Skeletal muscle tissue (tissue), 3 donors: ENCODE measurements at regions not wholly inside any gene's neighbourhood (a gene's known extent, or its start where the extent isn't known, plus 50 kb on each side); places are given as distances from the start of the nearest gene placed in this dataset.

ENCODE experiments used
- H3K27ac ChIP-seq: one replicate; pipeline ENCODE4 v1.7.0; 2013; ENCODE audit warnings: mild to moderate bottlenecking, low read depth, low read length, inconsistent platforms
- H3K27me3 ChIP-seq, 3 donors: one replicate each; pipeline ENCODE4 v1.7.0; 2013; ENCODE audit warnings: low read length in 3 of 3; ENCODE audit not compliant: control insufficient read depth in 3 of 3, insufficient read depth in 3 of 3
- H3K36me3 ChIP-seq, 3 donors: one replicate each; pipeline ENCODE4 v1.7.0; 2013; ENCODE audit warnings: low read length in 3 of 3; ENCODE audit not compliant: control insufficient read depth in 3 of 3, insufficient read depth in 3 of 3
- H3K4me1 ChIP-seq, 3 donors: one replicate each; pipeline ENCODE4 v1.7.0; 2013; ENCODE audit warnings: low read length in 3 of 3, mild to moderate bottlenecking in 3 of 3; ENCODE audit not compliant: control insufficient read depth in 3 of 3, insufficient read depth in 3 of 3
- H3K4me3 ChIP-seq, 3 donors: one replicate each; pipeline ENCODE4 v1.7.0; 2013; ENCODE audit warnings: low read length in 3 of 3
- H3K9ac ChIP-seq, 3 donors: one replicate each; pipeline ENCODE4 v1.7.0; 2013; ENCODE audit warnings: low read length in 3 of 3, mild to moderate bottlenecking in 3 of 3, moderate library complexity in 2 of 3, low read depth in 1 of 3
- H3K9me3 ChIP-seq, 3 donors: one replicate each; pipeline ENCODE4 v1.7.0; 2013; ENCODE audit warnings: low read length in 3 of 3; ENCODE audit not compliant: control insufficient read depth in 3 of 3
- donor health status: Osteomylitis.

- H3K4me3 ChIP-seq: no peak overlapping the region
- H3K4me1 ChIP-seq: peaks cover 0 to 2% (median 0%) of the 10 kb centered on the region in 3 donors
- no peak overlapping the region for H3K27ac ChIP-seq
- no peaks in the 10 kb centered on the region for H3K9me3 ChIP-seq
- H3K9ac ChIP-seq: no peak overlapping the region
- no peaks in the 10 kb centered on the region for H3K27me3 ChIP-seq
- H3K36me3 ChIP-seq: no peaks in the 10 kb centered on the region
Observed at GRCh38 chr3:160126761-160127160, 98.5 kb upstream of the C3orf80 start.

GRCh38 chr3:160127308-160127707, 97.9 kb upstream of the C3orf80 start:
- H3K9me3 ChIP-seq: no peaks in the 10 kb centered on the region

GRCh38 chr3:160128056-160128455, 97.2 kb upstream of the C3orf80 start:
- Histone ChIP-seq H3K9me3 (no peaks in the 10 kb centered on the region), H3K9ac (no peak overlapping the region), H3K36me3 (no peaks in the 10 kb centered on the region), H3K27ac (no peak overlapping the region), H3K4me3 (no peak overlapping the region), H3K4me1 (peaks cover 0 to 2% (median 0%) of the 10 kb centered on the region in 3 donors), H3K27me3 (no peaks in the 10 kb centered on the region)

More at GRCh38 chr3:160127308-160127707, 97.9 kb upstream of the C3orf80 start:
- H3K9ac ChIP-seq: no peak overlapping the region
- H3K36me3 ChIP-seq: no peaks in the 10 kb centered on the region
- no peak overlapping the region for H3K4me3 ChIP-seq
- peaks cover 0 to 2% (median 0%) of the 10 kb centered on the region in 3 donors for H3K4me1 ChIP-seq
- no peak overlapping the region for H3K27ac ChIP-seq
- no peaks in the 10 kb centered on the region for H3K27me3 ChIP-seq

- Histone ChIP-seq H3K36me3 (no peaks in the 10 kb centered on the region), H3K9ac (no peak overlapping the region), H3K4me1 (peaks cover 0 to 2% (median 0%) of the 10 kb centered on the region in 3 donors), H3K27me3 (no peaks in the 10 kb centered on the region), H3K27ac (no peak overlapping the region), H3K4me3 (no peak overlapping the region), H3K9me3 (no peaks in the 10 kb centered on the region)
Observed at GRCh38 chr3:160129459-160130061, 95.7 kb upstream of the C3orf80 start.

- Histone ChIP-seq H3K4me3 (no peak overlapping the region), H3K9ac (no peak overlapping the region), H3K9me3 (no peaks in the 10 kb centered on the region), H3K4me1 (peaks cover 0 to 2% (median 0%) of the 10 kb centered on the region in 3 donors), H3K36me3 (no peaks in the 10 kb centered on the region), H3K27ac (no peak overlapping the region), H3K27me3 (no peaks in the 10 kb centered on the region)
Observed at GRCh38 chr3:160130071-160130470, 95.2 kb upstream of the C3orf80 start.

GRCh38 chr3:160130950-160131349, 94.3 kb upstream of the C3orf80 start:
- H3K36me3 ChIP-seq: no peaks in the 10 kb centered on the region
- H3K4me1 ChIP-seq: peaks cover 0 to under 1% (median 0%) of the 10 kb centered on the region in 3 donors

GRCh38 chr3:160132226-160132625, 93.0 kb upstream of the C3orf80 start:
- Histone ChIP-seq H3K27ac (no peak overlapping the region), H3K27me3 (no peaks in the 10 kb centered on the region), H3K9ac (no peak overlapping the region), H3K36me3 (no peaks in the 10 kb centered on the region), H3K4me1 (no peaks in the 10 kb centered on the region), H3K9me3 (no peaks in the 10 kb centered on the region), H3K4me3 (no peak overlapping the region)

More at GRCh38 chr3:160130950-160131349, 94.3 kb upstream of the C3orf80 start:
- Histone ChIP-seq H3K4me3 (no peak overlapping the region), H3K9ac (no peak overlapping the region), H3K9me3 (no peaks in the 10 kb centered on the region), H3K27me3 (no peaks in the 10 kb centered on the region), H3K27ac (no peak overlapping the region)

- Histone ChIP-seq H3K36me3 (no peaks in the 10 kb centered on the region), H3K9ac (no peak overlapping the region), H3K9me3 (no peaks in the 10 kb centered on the region), H3K27me3 (no peaks in the 10 kb centered on the region), H3K4me3 (no peak overlapping the region), H3K27ac (no peak overlapping the region), H3K4me1 (no peaks in the 10 kb centered on the region)
Observed at GRCh38 chr3:160133757-160134156, 91.5 kb upstream of the C3orf80 start.

- no peak overlapping the region for H3K27ac ChIP-seq
- H3K4me1 ChIP-seq: no peaks in the 10 kb centered on the region
- no peaks in the 10 kb centered on the region for H3K9me3 ChIP-seq
- no peaks in the 10 kb centered on the region for H3K36me3 ChIP-seq
- H3K9ac ChIP-seq: no peak overlapping the region
- no peaks in the 10 kb centered on the region for H3K27me3 ChIP-seq
- no peak overlapping the region for H3K4me3 ChIP-seq
Observed at GRCh38 chr3:160134454-160134853, 90.8 kb upstream of the C3orf80 start.

GRCh38 chr3:160134964-160135363, 90.3 kb upstream of the C3orf80 start:
- Histone ChIP-seq H3K4me3 (no peak overlapping the region), H3K27ac (no peak overlapping the region), H3K9ac (no peak overlapping the region), H3K36me3 (no peaks in the 10 kb centered on the region), H3K9me3 (no peaks in the 10 kb centered on the region), H3K4me1 (no peaks in the 10 kb centered on the region), H3K27me3 (no peaks in the 10 kb centered on the region)
